ENCODE measurements at regions not wholly inside any gene's neighbourhood (a gene's known extent, or its start where the extent isn't known, plus 50 kb on each side); places are given as distances from the start of the nearest gene placed in this dataset.

DNA sequence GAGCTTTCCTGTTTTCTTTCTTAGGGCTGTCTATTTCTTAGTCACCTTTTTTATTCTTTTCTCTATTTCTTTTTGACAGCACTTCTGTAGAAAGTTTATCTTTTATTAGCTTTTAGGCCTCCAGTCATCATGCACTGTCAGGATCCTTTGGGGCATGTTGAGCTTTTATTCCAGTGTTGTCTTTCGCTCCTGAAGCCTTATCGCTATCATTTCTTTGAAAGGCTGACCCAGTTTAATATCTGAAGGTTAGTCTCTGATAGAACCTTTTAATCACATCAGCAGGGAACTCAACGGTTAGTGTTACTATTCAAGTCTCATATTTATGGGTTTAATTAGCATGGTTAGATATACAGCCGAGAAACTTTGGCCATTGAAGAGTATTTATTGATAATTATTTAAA is 745.9 kb downstream of the TBC1D32 start:
- Histone ChIP-seq H3K56ac (ENCODE audit: insufficient read length, low read depth, low read length) (no peak overlapping the region), H3K18ac (ENCODE audit: insufficient read length, low read depth, low read length) (no peak overlapping the region), H3K79me1 (ENCODE audit: insufficient read depth, low read depth, low read length, poor library complexity, severe bottlenecking) (no peaks in the 10 kb centered on the region), H3K4me1 (ENCODE audit: insufficient read depth, low read length) (peaks cover 4% of the 10 kb centered on the region; the same call in 1 of the 2 replicates), H3K14ac (ENCODE audit: insufficient read depth, low read length) (no peak overlapping the region), H3K9me3 (ENCODE audit: control insufficient read depth, low read depth, low read length) (no peaks in the 10 kb centered on the region), H2BK5ac (ENCODE audit: insufficient read length, low read length) (no peak overlapping the region), H2BK15ac (ENCODE audit: low read depth, low read length) (no peak overlapping the region), H4K8ac (replicated peaks; ENCODE audit: insufficient read length, low read depth, low read length) (no peak overlapping the region), H3K4me2 (ENCODE audit: insufficient read depth, insufficient read length, low read length) (no peak overlapping the region), H2AFZ (ENCODE audit: low read length) (no peak overlapping the region), H4K20me1 (ENCODE audit: control insufficient read depth, insufficient read depth, insufficient read length) (no peaks in the 10 kb centered on the region), H3K9ac (ENCODE audit: extremely low read depth, insufficient read length, low read length) (no peak overlapping the region), H3K27me3 (ENCODE audit: insufficient read depth, low read length) (no peaks in the 10 kb centered on the region), H2BK20ac (ENCODE audit: low read depth, low read length, poor library complexity, severe bottlenecking) (no peak overlapping the region), H3K79me2 (ENCODE audit: insufficient read depth, low read length) (no peaks in the 10 kb centered on the region), H4K91ac (ENCODE audit: insufficient read length, low read depth, low read length) (no peak overlapping the region), H2AK5ac (ENCODE audit: insufficient read length, low read length) (no peak overlapping the region), H3K23me2 (ENCODE audit: insufficient read length, low read depth, low read length, poor library complexity, severe bottlenecking) (no peaks in the 10 kb centered on the region), H4K5ac (ENCODE audit: insufficient read length, low read depth, low read length) (no peak overlapping the region), H2BK120ac (ENCODE audit: low read depth, low read length, poor library complexity, severe bottlenecking) (no peak overlapping the region), H3K4ac (ENCODE audit: low read depth, low read length) (no peak overlapping the region), H2BK12ac (ENCODE audit: insufficient read length, low read depth, low read length) (no peak overlapping the region), H3K27ac (ENCODE audit: insufficient read length, low read depth, low read length) (no peak overlapping the region), H3T11ph (ENCODE audit: low read length) (no peak overlapping the region), H3K23ac (ENCODE audit: insufficient read length, low read depth, low read length) (no peak overlapping the region)
- no peak for DNase-seq
- H3K4me3 Mint-ChIP-seq: no peak overlapping the region
- WGBS (ENCODE audit: extremely low coverage, insufficient read length, low lambda C conversion rate): no CpG with 5 or more reads among the region's 4 CpGs
- TF ChIP-seq, protein P1, sequence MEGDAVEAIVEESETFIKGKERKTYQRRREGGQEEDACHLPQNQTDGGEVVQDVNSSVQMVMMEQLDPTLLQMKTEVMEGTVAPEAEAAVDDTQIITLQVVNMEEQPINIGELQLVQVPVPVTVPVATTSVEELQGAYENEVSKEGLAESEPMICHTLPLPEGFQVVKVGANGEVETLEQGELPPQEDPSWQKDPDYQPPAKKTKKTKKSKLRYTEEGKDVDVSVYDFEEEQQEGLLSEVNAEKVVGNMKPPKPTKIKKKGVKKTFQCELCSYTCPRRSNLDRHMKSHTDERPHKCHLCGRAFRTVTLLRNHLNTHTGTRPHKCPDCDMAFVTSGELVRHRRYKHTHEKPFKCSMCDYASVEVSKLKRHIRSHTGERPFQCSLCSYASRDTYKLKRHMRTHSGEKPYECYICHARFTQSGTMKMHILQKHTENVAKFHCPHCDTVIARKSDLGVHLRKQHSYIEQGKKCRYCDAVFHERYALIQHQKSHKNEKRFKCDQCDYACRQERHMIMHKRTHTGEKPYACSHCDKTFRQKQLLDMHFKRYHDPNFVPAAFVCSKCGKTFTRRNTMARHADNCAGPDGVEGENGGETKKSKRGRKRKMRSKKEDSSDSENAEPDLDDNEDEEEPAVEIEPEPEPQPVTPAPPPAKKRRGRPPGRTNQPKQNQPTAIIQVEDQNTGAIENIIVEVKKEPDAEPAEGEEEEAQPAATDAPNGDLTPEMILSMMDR (conservative IDR thresholded peaks at IDR 0.05): no peak
- peaks cover 6% of the 10 kb centered on the region in 2 experiments for H3K4me1 Mint-ChIP-seq
- no peak overlapping the region for H3K27ac Mint-ChIP-seq
- no peaks in the 10 kb centered on the region for H3K27me3 Mint-ChIP-seq (ENCODE audit: low read depth)
- H3K36me3 Mint-ChIP-seq (ENCODE audit: insufficient read depth in 1 of 3, low read depth in 3 of 3): 0 out of 7 replicates have a peak, but pooled peaks cover 0 to 4% (median 0%) of the 10 kb centered on the region in 3 experiments
- no peaks in the 10 kb centered on the region; a peak in 1 of 5 replicates for H3K9me3 Mint-ChIP-seq

All from H9 (cell line).